AG08396 (cell line): ENCODE measurements at regions not wholly inside any gene's neighbourhood (a gene's known extent, or its start where the extent isn't known, plus 50 kb on each side); places are given as distances from the start of the nearest gene placed in this dataset.

Source experiments
- DNase-seq: peaks from one replicate; pipeline ENCODE4 v3.0.0; 2012; ENCODE audit warnings: low spot score, mixed read lengths

GRCh38 chr12:115700896-115701465 lies 576.5 kb downstream of the MED13L start:
- no peak for DNase-seq

DNA sequence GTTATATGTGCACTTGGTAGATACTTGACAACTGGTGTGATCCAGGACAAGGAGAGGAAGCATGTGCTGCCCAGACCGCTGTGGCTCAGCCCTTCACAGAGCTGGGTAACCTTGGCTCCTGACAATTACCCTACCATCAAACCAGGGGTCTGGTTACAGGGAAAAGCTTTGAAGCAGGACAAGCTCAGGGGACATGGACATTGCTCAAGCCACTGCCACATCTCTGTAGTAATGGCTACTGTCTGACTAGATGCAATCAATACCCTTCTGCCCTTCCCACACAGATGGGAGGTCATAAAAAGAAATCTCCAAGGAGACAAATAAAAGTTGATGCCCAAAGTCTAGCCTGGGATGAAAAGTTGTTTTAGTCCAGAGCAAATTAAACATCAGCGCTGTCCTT lies 577.4 kb downstream of the MED13L start:
- no peak for DNase-seq

- no peak for DNase-seq
These were observed 579.2 kb downstream of the MED13L start for GRCh38 chr12:115698257-115698656.

- DNase-seq: no peak
These were observed 580.2 kb downstream of the MED13L start for GRCh38 chr12:115697340-115697739.

DNA sequence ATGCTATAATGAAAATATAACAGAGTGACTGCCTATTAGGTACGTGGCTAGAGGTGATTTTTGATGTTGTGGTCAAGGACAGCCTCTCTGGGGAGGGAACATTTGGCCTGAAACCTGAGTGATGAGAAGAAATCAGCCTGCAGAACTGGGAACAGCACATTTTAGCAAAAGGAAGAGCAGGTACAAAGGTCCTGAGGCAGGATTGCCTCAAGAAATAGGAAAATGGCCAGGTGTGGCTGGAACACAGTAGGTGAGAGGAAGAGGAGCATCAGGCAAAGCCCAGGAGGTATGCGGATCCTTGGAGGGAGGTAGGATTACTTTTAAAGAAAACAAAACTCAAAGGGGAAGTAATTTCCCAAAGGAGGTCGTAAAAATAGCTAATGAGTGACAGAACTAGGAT lies 582.9 kb downstream of the MED13L start:
- no peak for DNase-seq

GRCh38 chr12:115693970-115694369 lies 583.5 kb downstream of the MED13L start:
- no peak for DNase-seq

- DNase-seq: no peak
These were observed 586.4 kb downstream of the MED13L start for GRCh38 chr12:115691123-115691522.

- no peak for DNase-seq
These were observed 590.4 kb downstream of the MED13L start for GRCh38 chr12:115687094-115687493.

- DNase-seq: no peak
These were observed 594.2 kb downstream of the MED13L start for GRCh38 chr12:115683240-115683780.

- no peak for DNase-seq
These were observed 596.5 kb downstream of the MED13L start for GRCh38 chr12:115680967-115681366.

DNA sequence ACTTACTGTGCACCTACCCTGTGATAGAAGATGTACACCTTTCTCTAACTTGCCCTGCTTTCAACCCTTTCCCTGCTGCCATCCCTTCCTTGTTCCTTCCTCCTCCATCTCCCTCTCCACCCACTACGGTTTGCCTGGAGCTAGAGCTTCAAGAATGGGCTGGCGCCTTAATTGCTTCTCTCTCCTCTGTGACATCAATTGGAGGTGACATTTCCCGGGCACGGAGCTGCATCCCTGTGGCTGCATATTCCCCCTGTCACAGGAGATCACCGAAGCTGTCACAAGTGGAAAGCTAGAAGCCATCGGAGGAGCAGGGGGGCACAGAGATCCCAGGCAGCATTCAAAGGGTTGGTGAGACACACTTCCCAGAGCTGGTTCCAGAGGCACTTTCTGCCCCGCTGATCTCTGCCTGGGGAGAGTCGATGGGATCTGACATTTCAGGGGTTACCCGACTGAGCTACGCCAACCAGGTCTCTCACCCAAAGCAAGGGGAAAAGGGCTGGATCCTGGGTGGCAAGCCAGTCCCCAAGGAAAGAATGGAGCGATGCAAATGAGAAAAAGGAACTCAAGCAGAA lies 604.9 kb downstream of the MED13L start:
- DNase-seq: no peak

DNA sequence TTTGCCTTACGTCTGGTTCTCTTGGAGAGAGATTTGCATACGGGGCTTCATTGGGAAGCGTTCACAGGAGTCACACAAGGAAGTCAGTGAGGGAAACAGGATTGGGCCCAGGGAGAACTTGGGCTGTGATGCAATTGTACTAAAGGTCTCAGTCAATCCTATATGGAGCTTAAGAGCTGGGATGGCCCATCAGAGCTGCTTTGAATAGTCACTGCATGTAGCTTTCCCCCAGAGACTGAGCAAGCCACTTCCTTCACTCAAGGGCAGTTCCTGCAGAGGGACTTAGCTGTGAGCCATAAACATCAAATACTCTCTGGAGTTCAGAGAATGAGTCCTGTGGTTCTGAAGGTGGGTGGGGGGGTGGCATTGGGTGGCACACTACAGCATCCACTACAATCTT lies 605.4 kb downstream of the MED13L start:
- no peak for DNase-seq

- DNase-seq: no peak
These were observed 606.6 kb downstream of the MED13L start for GRCh38 chr12:115670869-115671268.

- DNase-seq: no peak
These were observed 610.4 kb downstream of the MED13L start for GRCh38 chr12:115667116-115667515.

DNA sequence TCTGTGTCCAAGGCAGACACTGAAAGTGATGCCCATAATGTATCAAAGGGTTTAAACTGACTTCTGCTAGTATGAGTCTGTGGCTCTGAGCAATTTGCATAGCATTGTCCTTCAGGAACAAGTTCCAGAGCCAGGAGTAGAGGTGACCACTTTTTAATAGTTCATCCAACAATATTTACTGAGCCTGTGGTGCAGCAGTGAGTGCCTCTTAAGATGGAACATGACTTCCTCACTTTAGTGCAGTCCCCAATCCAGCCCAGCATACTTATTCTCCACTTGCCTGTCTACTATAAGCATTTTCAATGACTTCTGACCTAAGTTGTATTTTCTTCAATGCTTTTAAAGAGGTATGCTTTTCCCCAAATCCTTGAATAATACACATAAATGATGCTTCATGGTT lies 611.3 kb downstream of the MED13L start:
- DNase-seq: no peak

GRCh38 chr12:115661112-115661511 lies 616.4 kb downstream of the MED13L start:
- no peak for DNase-seq

GRCh38 chr12:115660211-115660805 lies 617.2 kb downstream of the MED13L start:
- DNase-seq: no peak

- no peak for DNase-seq
These were observed 618.1 kb downstream of the MED13L start for GRCh38 chr12:115659422-115659821.

GRCh38 chr12:115657081-115658013 lies 620.1 kb downstream of the MED13L start:
- DNase-seq: no peak

GRCh38 chr12:115650026-115650425 lies 627.5 kb downstream of the MED13L start:
- DNase-seq: no peak

DNA sequence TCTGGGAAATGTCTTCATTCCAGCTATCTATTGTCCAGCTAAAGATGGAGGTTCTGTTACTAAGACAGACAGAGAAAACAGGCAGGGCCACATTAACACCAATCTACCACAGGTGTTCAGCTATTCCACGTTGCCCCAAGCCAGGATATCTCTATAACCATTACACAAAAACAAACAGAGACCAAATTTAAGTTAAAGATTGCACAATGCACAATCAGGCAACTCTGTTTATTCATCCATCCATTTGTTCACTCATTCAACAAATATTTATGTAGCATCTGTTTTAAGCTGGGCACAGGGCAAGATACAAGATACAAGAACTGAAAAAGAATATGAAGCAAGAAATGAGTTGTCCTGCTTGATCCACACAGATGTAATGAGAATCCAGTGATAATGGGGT lies 629.0 kb downstream of the MED13L start:
- DNase-seq: no peak

DNA sequence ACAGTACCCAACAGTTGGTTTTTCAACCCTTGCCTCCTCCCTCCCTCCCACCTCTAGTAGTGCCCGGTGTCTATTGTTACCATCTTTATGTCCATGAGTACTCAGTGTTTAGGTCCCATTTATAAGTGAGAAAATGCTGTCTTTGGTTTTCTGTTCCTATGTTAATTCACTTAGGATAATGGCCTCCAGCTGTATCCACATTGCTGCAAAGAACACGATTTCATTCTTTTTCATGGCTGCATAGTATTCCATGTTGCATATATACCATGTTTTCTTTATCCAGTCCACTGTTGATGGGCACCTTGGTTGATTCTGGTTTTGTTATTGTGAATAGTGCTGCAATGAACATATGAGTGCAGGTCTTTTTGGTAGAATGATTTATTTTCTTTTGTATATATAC lies 631.3 kb downstream of the MED13L start:
- no peak for DNase-seq

DNA sequence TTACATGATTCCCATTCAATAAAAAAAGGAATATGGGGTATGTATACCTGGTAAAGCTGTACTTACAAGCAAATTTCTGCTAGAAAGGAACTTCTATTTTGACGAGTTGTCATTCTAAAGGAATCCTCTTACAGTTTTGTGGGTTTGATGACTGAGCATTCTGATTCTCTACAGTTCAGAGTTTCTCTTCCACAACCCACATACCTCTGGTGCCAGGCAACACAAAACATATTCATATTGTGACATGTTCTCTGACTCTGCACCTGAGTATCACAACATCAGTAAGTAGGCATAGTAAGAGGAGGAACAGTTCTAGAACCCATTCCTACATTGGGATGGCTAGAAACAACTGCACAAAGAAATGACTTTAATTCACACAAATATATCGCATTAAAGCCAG lies 636.6 kb downstream of the MED13L start:
- no peak for DNase-seq
